SIG-M5 treated with dmso at 0.1 percent for 504 hours (cell line): ENCODE measurements at regions not wholly inside any gene's neighbourhood (a gene's known extent, or its start where the extent isn't known, plus 50 kb on each side); places are given as distances from the start of the nearest gene placed in this dataset.
"Not testable (repeated sequence)": the region's sequence is repeated elsewhere in the genome, so short reads cannot be mapped to it uniquely, and the experiment has no call there.

Experiments used
- DNase-seq: peaks from one replicate; lab custom pipeline; 2025; ENCODE audit not compliant: unreplicated experiment; lab: John Stamatoyannopoulos, UW

- DNase-seq, result no peak
These were observed 913.2 kb downstream of the TRHDE start for GRCh38 chr12:73185403-73185802.

DNA sequence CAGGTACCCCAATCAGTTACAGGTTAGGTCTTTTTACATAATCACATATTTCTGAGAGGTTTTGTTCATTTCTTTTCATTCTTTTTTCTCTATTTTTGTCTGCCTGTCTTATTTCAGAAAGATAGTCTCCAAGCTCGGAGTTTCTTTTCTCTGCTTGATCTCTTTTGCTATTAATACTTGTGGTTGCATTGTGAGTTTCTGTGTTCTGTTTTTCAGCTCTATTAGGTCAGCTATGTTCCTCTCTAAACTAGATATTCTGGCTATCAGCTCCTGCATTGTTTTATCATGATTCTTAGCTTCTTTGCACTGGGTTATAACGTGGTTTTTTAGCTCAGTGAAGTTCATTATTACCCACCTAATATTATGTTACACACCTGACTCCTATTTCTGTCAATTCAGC lies 914.1 kb downstream of the TRHDE start:
- no peak for DNase-seq

GRCh38 chr12:73187765-73188164 lies 915.6 kb downstream of the TRHDE start:
- DNase-seq, result no peak

DNA sequence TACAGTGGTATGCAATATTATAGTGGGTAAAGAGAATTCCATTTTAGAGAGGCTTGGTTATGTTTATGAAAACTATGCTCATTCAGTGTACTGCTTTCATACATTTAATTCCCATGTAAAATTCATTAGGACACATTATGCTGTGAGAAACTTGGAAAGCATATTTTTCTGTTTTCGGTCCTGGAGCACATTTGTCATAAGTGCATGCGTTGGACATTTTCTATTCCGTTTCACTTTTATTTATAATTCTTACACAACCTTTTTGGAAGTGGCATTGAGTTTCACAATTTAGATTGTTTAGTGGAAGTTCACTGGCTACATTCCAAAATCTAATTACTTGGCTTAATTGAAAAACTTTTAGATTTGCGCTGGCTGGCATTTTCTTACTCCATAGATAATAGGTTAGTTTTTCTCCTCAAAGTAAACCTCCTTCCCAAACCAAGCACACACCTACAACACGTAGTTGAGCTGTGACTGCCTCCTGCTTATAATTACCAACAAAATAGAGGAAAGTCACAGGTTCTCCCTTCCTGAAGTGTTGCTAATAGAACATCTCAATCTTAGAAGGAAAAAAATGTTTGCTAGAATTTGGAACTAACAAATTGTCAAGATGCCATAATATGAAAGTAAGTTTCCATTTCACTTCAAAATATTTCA lies 938.5 kb downstream of the TRHDE start:
- DNase-seq, result no peak

- DNase-seq, result no peak
These were observed 948.8 kb downstream of the TRHDE start for GRCh38 chr12:73220951-73221350.

DNA sequence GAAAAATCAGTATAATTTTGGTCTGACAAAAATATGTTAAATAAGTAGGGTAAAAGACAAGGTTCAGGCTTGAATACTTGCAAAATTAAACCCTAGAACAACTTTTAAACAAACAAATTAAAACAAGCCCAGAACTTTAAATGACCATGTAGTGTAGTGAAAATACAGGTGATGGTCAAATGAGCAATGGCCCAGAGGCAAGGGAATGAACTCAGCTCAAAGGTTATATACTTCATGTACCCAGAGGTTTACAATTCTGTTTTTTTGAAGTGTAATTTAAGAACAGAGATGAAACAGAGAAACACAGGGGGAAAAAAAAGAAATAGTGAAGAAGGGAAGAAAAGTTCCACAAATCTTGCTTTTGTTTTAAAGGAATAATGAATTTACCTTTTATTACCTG lies 949.2 kb downstream of the TRHDE start:
- DNase-seq, result no peak

DNA sequence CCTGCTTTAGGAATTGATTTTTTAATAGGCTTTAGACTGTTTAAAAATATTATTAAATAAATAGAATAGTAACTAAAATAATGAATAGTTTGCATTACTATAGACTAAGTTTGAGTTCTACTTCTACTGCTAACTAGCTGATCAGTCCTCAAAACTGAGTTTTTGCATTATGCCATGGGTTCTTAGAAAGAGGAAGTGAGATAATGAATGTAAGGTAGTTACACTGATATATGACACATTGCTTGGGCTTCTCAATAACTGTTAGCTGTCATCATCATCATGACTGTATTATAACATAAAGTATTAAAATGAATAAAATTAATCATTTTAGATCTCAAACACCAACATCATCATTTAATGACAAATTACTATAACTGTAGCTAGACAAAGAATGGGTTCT lies 949.7 kb downstream of the TRHDE start:
- peak; percentile 24 for DNase-seq

DNA sequence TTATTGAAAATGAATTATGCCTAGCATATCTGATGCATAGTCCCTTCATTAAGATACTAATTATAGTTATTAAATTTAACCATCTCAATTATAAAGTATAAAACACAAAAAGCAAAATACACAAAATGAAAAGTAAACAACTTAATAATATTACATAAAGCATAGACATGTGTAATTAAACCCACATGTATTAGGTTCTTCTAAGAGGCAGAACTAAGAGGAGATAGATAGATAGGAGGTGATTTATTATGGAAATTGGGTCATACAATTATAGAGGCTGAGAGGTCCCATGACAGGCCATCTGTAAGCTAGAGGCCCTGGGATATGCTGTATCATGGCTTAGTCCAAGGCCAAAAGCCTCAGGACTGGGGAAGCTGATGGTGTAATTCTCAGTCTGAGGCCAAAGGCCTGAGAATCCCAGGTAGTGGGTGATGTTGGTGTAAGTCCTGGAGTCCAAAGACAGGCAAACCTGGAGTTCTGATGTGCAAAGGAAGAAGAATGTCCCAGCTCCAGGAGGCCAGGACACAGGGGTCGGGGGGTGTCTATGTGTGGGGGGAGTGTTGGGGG lies 953.3 kb downstream of the TRHDE start:
- no peak for DNase-seq

DNA sequence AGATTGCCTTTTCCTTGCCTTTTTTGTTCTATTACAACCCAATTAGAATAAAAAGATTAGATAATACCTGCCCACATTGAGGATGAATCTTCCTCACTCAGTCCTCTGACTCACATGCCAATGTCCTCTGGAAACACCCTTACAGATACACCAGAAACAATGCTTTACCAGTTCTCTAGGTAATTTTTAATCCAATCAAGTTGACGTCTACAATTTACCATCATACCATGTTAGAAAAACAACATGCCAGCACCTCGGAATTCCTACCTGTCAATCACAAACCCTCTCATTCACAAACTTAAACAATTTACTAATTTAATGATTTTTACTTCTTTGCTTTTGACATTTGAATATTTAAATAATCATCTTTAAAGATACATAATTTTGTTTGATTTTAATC lies 953.8 kb downstream of the TRHDE start:
- DNase-seq, result no peak

DNA sequence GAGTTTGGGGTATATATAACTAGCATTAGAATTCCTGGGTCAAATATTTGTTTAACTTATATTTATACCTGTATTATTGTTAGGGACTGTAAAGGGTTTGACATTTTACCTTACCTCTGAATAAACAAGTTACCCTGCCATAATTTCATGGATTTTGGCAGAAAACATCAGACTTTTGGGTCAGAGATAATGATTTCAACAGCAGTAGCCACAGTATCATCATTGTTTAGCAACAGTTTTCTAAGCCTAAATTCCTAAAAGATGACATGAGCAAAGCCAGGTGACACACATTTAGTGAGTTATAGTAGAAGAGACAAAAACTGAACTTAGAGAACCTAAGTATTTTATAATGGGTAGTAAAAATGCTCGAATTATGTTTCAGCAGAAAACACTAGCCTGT lies 954.4 kb downstream of the TRHDE start:
- no peak for DNase-seq

- DNase-seq, result not testable (repeated sequence)
These were observed 956.7 kb downstream of the TRHDE start for GRCh38 chr12:73228828-73229227.

DNA sequence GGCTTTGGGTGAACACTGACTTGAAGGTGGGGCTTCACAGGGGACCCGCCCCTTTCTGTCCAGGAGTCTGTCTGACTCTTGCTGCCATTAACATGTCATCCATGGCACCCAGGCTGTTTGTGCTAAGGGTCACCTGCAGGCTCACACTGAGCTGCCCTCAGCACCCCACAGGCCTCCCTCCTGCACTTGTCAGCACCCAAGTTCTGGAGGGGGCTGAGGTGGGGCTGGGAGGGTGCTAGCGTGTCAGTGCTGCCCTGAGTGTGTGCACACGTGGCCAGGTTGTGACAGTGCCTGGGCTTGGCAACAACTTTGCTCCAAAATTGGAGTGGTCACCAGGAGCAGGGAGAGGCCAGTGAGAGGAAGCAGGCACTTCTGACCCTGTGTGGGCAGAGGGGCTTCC lies 963.2 kb downstream of the TRHDE start:
- DNase-seq, result no peak

- DNase-seq, result no peak
These were observed 967.9 kb downstream of the TRHDE start for GRCh38 chr12:73240110-73240509.

DNA sequence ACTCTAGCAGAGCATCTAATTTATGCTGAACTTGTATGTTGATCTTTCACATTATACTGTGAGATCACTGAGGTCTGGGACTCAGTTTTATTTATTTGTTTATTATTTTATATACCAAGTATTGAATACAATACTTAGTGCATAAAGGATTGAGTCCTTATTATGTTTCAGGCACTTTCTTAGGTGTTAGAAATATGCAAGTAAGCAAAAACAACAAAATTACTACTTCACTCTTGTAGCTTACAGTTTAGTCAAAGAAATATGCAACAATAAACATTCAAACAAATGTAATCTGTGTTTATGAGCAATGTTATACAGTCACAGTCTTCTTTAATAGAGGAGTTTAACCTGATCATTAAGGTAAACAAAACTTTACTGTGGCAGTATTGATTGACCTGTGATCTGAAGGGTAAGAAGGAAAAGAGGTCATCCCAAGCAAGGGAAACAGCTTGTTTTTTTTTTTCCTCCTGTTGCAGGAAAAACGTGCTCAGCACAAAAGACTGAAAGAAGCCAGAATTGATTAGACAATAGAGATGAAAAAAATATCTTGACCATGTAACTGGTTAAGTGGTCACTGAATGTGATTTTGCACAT lies 990.7 kb downstream of the TRHDE start:
- no peak for DNase-seq

DNA sequence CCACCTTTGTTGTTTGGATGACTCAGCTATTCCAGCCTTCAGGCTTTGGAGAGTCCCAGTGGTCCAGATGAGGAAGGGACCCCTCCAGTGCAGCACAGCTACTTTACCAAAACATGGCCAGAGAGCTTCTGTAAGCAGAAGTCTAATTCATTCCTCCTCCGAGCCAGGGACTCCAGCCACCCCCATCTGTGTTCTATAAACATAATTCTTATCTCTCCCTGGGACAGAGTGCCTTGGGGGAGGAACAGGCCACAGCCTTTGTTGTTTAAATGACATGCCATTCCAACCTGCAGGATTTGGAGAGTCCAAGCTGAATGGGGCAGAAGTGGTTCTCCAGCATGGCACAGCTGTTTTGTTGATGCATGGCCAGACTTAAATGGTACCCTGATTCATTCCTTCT lies 994.0 kb downstream of the TRHDE start:
- DNase-seq, result no peak

DNA sequence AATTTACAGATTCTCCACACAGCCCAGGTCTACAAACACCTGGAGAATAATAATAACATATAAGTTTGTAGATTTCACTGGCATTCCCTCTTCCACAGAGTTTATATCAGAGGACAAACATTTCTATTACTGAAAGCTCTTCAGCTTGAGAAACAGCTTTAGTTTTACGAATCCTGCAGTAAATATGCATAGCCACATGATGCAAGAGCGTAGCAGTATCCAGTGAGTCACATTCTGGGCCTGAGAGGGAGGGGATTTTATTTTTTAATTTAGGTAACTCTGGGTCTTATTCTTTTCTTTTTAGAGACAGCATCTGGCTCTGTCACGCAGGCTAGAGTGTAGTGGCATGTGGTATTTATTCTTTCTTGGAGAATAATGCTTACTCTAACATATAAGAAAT lies 1002.8 kb downstream of the TRHDE start:
- no peak for DNase-seq

DNA sequence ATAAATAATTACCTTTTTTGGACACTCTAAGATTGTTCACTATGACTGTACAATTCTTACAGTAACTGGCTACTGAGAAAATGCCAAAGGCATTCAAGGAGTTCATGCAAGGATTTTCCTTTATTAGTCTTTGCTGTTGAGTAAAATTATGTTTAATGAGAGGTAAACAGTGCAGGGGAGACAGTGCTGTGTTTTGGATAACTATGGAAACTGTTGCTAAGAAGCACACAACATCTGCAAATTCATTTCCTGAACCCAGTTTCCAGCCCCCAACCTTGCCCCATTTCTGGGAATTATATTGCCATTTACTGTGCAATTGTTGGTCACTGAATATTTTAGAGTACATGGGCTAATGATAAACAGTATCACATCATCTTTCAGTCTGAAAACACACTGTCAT lies 1005.8 kb downstream of the TRHDE start:
- no peak for DNase-seq

DNA sequence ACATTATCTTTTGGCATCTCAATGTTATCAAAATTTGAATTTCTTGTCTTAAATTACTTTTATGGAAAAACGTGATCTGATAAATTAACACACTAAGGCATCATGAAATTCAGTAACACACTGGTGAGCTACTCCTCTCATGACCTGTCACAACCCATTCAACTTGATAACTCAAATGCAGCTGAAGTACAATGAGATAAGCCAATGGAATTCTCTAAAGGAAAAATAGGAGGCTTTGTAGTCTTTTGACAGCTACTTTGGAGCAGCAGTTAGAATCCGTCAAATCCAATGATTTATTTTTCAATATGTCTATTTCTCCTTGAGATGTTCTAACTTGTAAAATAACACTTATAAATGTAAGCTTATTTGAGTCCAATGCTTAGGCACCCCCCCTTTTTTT lies 1029.4 kb downstream of the TRHDE start:
- no peak for DNase-seq

DNA sequence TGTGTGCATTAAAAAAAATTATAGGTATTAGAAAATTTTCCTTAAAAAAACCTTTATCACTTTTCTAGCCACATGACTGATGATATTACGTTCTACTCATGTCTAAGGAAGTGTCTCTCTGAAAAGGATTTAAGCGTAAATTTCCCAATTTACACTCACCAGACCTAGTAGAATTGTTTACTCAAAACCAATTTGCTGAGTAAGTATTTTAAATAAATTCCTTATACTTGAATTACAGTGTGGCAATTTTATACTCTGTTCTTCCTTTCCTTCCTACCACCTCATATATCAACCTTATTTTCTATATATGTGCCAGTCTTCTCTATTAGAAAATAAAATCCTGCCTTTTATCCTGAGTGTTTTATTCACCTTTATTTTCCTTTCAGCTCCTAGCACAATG lies 1035.1 kb downstream of the TRHDE start:
- DNase-seq, result no peak

DNA sequence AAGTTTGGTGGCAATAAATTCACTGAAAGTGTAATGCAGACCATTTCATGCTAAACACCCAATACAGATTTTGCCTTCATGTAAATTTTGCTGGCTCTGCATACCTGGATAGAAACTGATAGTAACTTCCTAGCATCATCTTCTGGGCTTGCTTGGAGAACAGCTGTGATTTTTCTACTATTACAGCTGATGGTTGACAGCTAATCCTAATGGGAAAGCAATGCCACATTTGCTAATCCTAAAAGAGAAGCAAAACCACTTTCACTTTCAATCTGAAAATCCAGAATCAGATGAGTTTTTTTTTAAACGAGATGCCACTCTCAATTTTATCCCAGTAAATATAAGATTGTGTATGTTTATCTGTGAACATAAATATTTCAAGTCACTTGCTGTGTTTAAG lies 1035.9 kb downstream of the TRHDE start:
- DNase-seq, result no peak

DNA sequence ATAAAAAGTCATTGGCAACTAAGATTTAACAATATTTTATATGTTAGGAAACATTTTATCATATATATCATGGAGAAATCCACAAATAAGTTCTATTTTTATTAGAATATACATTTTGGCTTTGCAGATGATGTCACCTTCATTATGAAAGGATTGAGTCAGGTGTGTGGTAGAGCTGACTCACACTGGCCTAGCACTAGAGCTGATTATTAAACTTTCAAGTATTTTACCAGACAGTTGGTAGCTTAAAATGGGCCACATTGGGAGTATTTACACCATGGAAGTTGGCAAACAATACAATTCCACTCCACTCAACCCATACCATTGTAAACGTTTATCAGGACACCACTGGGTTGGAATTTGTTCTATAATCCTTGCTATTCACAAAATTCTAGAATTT lies 1036.6 kb downstream of the TRHDE start:
- DNase-seq, result no peak

DNA sequence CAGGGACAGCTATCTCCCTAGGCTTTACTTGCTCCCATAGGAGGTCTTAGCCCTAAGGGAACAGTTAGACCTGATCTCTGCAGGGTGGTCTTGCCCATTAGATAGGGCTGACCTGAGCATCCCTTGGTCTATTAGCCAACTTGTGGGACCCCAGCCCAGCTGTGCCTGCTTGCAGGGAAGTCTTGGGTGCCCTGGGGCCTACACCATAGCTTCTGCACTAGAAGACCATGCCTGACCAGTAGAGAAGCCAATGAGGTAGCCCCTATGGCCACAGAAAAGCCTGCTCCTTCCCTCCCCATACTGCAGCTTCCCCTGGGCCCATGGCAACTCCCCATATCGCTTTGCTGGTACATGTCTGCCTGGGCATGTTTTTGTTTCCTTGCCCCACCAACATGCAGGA lies 1049.1 kb downstream of the TRHDE start:
- DNase-seq, result no peak

GRCh38 chr12:73321776-73322175 lies 1049.6 kb downstream of the TRHDE start:
- no peak for DNase-seq
